Mesenchymal stem cell (in vitro differentiated cells and primary cell): ENCODE measurements at regions not wholly inside any gene's neighbourhood (a gene's known extent, or its start where the extent isn't known, plus 50 kb on each side); places are given as distances from the start of the nearest gene placed in this dataset.

Experiments
- DNase-seq: peaks from one replicate; pipeline ENCODE4 v3.0.0-alpha.2; 2013
- H2AFZ ChIP-seq: one replicate; pipeline ENCODE4 v1.6.1; 2013; ENCODE audit warnings: low read depth, mild to moderate bottlenecking, control low read depth, inconsistent platforms, low read length, moderate library complexity
- H2AK5ac ChIP-seq: 2 replicates; pipeline ENCODE4 v1.6.1; 2013; ENCODE audit warnings: low read length, moderate library complexity, mild to moderate bottlenecking, inconsistent platforms; ENCODE audit not compliant: severe bottlenecking
- H2BK120ac ChIP-seq: one replicate; pipeline ENCODE4 v1.6.1; 2013; ENCODE audit warnings: low read depth, mild to moderate bottlenecking, inconsistent platforms, low read length, moderate library complexity
- H2BK12ac ChIP-seq, 2 experiments: one replicate each; pipeline ENCODE4 v1.6.1; 2013; ENCODE audit warnings: inconsistent platforms in 2 of 2, low read length in 2 of 2, mild to moderate bottlenecking in 2 of 2, moderate library complexity in 2 of 2, control low read depth in 1 of 2
- H2BK15ac ChIP-seq: one replicate; pipeline ENCODE4 v1.6.1; 2013; ENCODE audit warnings: mild to moderate bottlenecking, low read depth, inconsistent platforms; ENCODE audit not compliant: poor library complexity, severe bottlenecking
- H2BK5ac ChIP-seq: 2 replicates; pipeline ENCODE4 v1.6.1; 2013; ENCODE audit warnings: low read depth, mild to moderate bottlenecking, low read length, control low read depth, inconsistent platforms; ENCODE audit not compliant: poor library complexity, severe bottlenecking
- H3K14ac ChIP-seq, 2 experiments: one replicate each; pipeline ENCODE4 v1.6.1; 2013; ENCODE audit warnings: inconsistent platforms in 2 of 2, low read length in 2 of 2, control low read depth in 1 of 2, mild to moderate bottlenecking in 1 of 2, moderate library complexity in 1 of 2
- H3K18ac ChIP-seq, 2 experiments: one replicate each; pipeline ENCODE4 v1.6.1; 2013; ENCODE audit warnings: inconsistent platforms in 2 of 2, low read length in 2 of 2, control low read depth in 1 of 2, low read depth in 1 of 2, mild to moderate bottlenecking in 1 of 2
- H3K23ac ChIP-seq, 2 experiments: one replicate each; pipeline ENCODE4 v1.6.1; 2013; ENCODE audit warnings: inconsistent platforms in 2 of 2, low read length in 2 of 2, mild to moderate bottlenecking in 2 of 2, moderate library complexity in 2 of 2, control low read depth in 1 of 2
- H3K27ac ChIP-seq: 2 replicates; pipeline ENCODE4 v1.5.1; 2013; ENCODE audit warnings: mild to moderate bottlenecking, moderate library complexity, low read length, control low read depth, inconsistent platforms; ENCODE audit not compliant: poor library complexity, severe bottlenecking
- H3K27me3 ChIP-seq, 2 experiments: 2 replicates each; pipeline versions ENCODE4 v1.6.1 to v1.7.0; 2013; ENCODE audit warnings: low read length in 2 of 2, mild to moderate bottlenecking in 2 of 2, moderate library complexity in 2 of 2, control low read depth in 1 of 2, inconsistent platforms in 1 of 2; ENCODE audit not compliant: control insufficient read depth in 1 of 2, insufficient read depth in 1 of 2
- H3K36me3 ChIP-seq, 2 experiments: 2 replicates each; pipeline versions ENCODE4 v1.6.1 to v1.7.0; 2013; ENCODE audit warnings: low read length in 2 of 2, control low read depth in 1 of 2, inconsistent platforms in 1 of 2, low read depth in 1 of 2, mild to moderate bottlenecking in 1 of 2; ENCODE audit not compliant: insufficient read depth in 2 of 2, control insufficient read depth in 1 of 2
- H3K4ac ChIP-seq, 2 experiments: one replicate each; pipeline ENCODE4 v1.6.1; 2013; ENCODE audit warnings: inconsistent platforms in 2 of 2, low read length in 2 of 2, mild to moderate bottlenecking in 2 of 2, moderate library complexity in 2 of 2, control low read depth in 1 of 2, low read depth in 1 of 2
- H3K4me1 ChIP-seq: 2 replicates; pipeline ENCODE4 v1.6.1; 2013; ENCODE audit warnings: low read depth, low read length, control low read depth; ENCODE audit not compliant: control insufficient read depth, insufficient read depth
- H3K4me2 ChIP-seq: 2 replicates; pipeline ENCODE4 v1.6.1; 2013; ENCODE audit warnings: low read length, mild to moderate bottlenecking, inconsistent platforms; ENCODE audit not compliant: poor library complexity, severe bottlenecking
- H3K4me3 ChIP-seq, 2 experiments: 2 replicates each; pipeline versions ENCODE4 v1.5.1 to v1.7.0; 2013; ENCODE audit warnings: low read length in 2 of 2, mild to moderate bottlenecking in 2 of 2, control low read depth in 1 of 2, low read depth in 1 of 2; ENCODE audit not compliant: insufficient read depth in 1 of 2
- H3K79me1 ChIP-seq: replicated peaks from 2 replicates; pipeline ENCODE4 v1.6.1; 2013; ENCODE audit warnings: mild to moderate bottlenecking, control low read depth, low read length, inconsistent platforms; ENCODE audit not compliant: poor library complexity, severe bottlenecking
- H3K9ac ChIP-seq: 2 replicates; pipeline ENCODE4 v1.7.0; 2013; ENCODE audit warnings: mild to moderate bottlenecking, low read length, moderate library complexity
- H3K9me3 ChIP-seq: 2 replicates; pipeline ENCODE4 v1.7.0; 2013; ENCODE audit warnings: mild to moderate bottlenecking, low read length; ENCODE audit not compliant: control insufficient read depth
- H4K8ac ChIP-seq: one replicate; pipeline ENCODE4 v1.6.1; 2013; ENCODE audit warnings: inconsistent platforms, mild to moderate bottlenecking, low read length, moderate library complexity
- H4K91ac ChIP-seq: one replicate; pipeline ENCODE4 v1.6.1; 2013; ENCODE audit warnings: mild to moderate bottlenecking, low read length, inconsistent platforms
- WGBS: methylation state at CpG from one replicate; pipeline ENCODE4 v1.1.7; 2013; ENCODE audit warnings: mixed read lengths; 5-methylcytosine and 5-hydroxymethylcytosine counted together

- Histone ChIP-seq H2BK15ac (no peak overlapping the region), H4K8ac (no peak overlapping the region), H2AK5ac (no peak overlapping the region), H3K14ac (no peak overlapping the region), H2BK5ac (no peak overlapping the region), H3K27me3 (no peaks in the 10 kb centered on the region), H2AFZ (no peak overlapping the region), H3K27ac (no peak overlapping the region), H3K4me3 (no peak overlapping the region), H3K18ac (no peak overlapping the region), H4K91ac (no peak overlapping the region), H2BK12ac (no peak overlapping the region), H3K4me2 (no peak overlapping the region), H3K4ac (peak overlapping the region in 1 of 2 experiments; percentile 30), H3K4me1 (peaks cover 1% of the 10 kb centered on the region), H3K36me3 (no peaks in the 10 kb centered on the region), H3K23ac (no peak overlapping the region), H3K79me1 (no peaks in the 10 kb centered on the region), H3K9me3 (no peaks in the 10 kb centered on the region), H2BK120ac (no peak overlapping the region), H3K9ac (no peak overlapping the region)
- no peak for DNase-seq
- WGBS: 100% methylated on average over 2 of the region's 3 CpGs
Observed at GRCh38 chr4:123953566-123953965, 557.0 kb downstream of the SPRY1 start.

GRCh38 chr4:123954220-123954619 is 557.6 kb downstream of the SPRY1 start:
- Histone ChIP-seq H2BK12ac (no peak overlapping the region), H3K4ac (no peak overlapping the region), H2AK5ac (no peak overlapping the region), H3K9ac (no peak overlapping the region), H3K23ac (no peak overlapping the region), H3K27ac (no peak overlapping the region), H3K18ac (peak overlapping the region in 1 of 2 experiments; percentile 48), H3K79me1 (no peaks in the 10 kb centered on the region), H2AFZ (no peak overlapping the region), H3K36me3 (no peaks in the 10 kb centered on the region), H3K14ac (no peak overlapping the region), H2BK120ac (no peak overlapping the region), H2BK5ac (no peak overlapping the region), H4K91ac (no peak overlapping the region), H3K9me3 (no peaks in the 10 kb centered on the region), H3K4me1 (peaks cover 1% of the 10 kb centered on the region), H2BK15ac (no peak overlapping the region), H3K4me3 (no peak overlapping the region), H4K8ac (no peak overlapping the region), H3K27me3 (no peaks in the 10 kb centered on the region), H3K4me2 (no peak overlapping the region)
- WGBS: 96% methylated on average over 4 of the region's 4 CpGs
- no peak for DNase-seq

GRCh38 chr4:123955167-123955800 is 558.7 kb downstream of the SPRY1 start:
- H3K36me3 ChIP-seq: no peaks in the 10 kb centered on the region
- peak overlapping the region; percentile 1 to 3 for H2BK12ac ChIP-seq
- H3K14ac ChIP-seq: no peak overlapping the region
- no peak overlapping the region for H3K4ac ChIP-seq
- H3K4me1 ChIP-seq: peaks cover 1% of the 10 kb centered on the region
- no peak overlapping the region for H2BK15ac ChIP-seq
- H3K4me3 ChIP-seq: no peak overlapping the region
- H3K4me2 ChIP-seq: no peak overlapping the region
- H2BK120ac ChIP-seq: no peak overlapping the region
- H3K9me3 ChIP-seq: no peaks in the 10 kb centered on the region
- H3K18ac ChIP-seq: no peak overlapping the region
- H2BK5ac ChIP-seq: no peak overlapping the region
- no peaks in the 10 kb centered on the region for H3K27me3 ChIP-seq
- no peak for DNase-seq
- H4K91ac ChIP-seq: no peak overlapping the region
- no peak overlapping the region for H2AFZ ChIP-seq
- H4K8ac ChIP-seq: no peak overlapping the region
- no peak overlapping the region for H3K9ac ChIP-seq
- no peak overlapping the region for H3K27ac ChIP-seq
- no peak overlapping the region for H3K23ac ChIP-seq
- no peak overlapping the region for H2AK5ac ChIP-seq
- 98% methylated on average over 3 of the region's 3 CpGs for WGBS
- no peaks in the 10 kb centered on the region for H3K79me1 ChIP-seq

- Histone ChIP-seq H3K36me3 (no peaks in the 10 kb centered on the region), H3K18ac (peak overlapping the region in 1 of 2 experiments; percentile 37), H3K23ac (no peak overlapping the region), H2BK5ac (no peak overlapping the region), H2BK12ac (peak overlapping the region; percentile 11 to 26), H2BK120ac (no peak overlapping the region), H3K4me1 (peaks cover 1% of the 10 kb centered on the region), H3K9ac (no peak overlapping the region), H3K14ac (peak overlapping the region in 1 of 2 experiments; percentile 26), H3K27ac (no peak overlapping the region), H4K91ac (peak overlapping the region; percentile 30), H3K79me1 (no peaks in the 10 kb centered on the region), H3K4me2 (no peak overlapping the region), H2BK15ac (no peak overlapping the region), H4K8ac (peak overlapping the region; percentile 45), H3K4me3 (no peak overlapping the region), H2AFZ (no peak overlapping the region), H2AK5ac (no peak overlapping the region), H3K27me3 (no peaks in the 10 kb centered on the region), H3K9me3 (no peaks in the 10 kb centered on the region), H3K4ac (no peak overlapping the region)
- 92% methylated on average over 7 of the region's 7 CpGs for WGBS
- no peak for DNase-seq
Observed at GRCh38 chr4:123956204-123956603, 559.6 kb downstream of the SPRY1 start.
